ENCODE measurements at regions not wholly inside any gene's neighbourhood (a gene's known extent, or its start where the extent isn't known, plus 50 kb on each side); places are given as distances from the start of the nearest gene placed in this dataset.

DNA sequence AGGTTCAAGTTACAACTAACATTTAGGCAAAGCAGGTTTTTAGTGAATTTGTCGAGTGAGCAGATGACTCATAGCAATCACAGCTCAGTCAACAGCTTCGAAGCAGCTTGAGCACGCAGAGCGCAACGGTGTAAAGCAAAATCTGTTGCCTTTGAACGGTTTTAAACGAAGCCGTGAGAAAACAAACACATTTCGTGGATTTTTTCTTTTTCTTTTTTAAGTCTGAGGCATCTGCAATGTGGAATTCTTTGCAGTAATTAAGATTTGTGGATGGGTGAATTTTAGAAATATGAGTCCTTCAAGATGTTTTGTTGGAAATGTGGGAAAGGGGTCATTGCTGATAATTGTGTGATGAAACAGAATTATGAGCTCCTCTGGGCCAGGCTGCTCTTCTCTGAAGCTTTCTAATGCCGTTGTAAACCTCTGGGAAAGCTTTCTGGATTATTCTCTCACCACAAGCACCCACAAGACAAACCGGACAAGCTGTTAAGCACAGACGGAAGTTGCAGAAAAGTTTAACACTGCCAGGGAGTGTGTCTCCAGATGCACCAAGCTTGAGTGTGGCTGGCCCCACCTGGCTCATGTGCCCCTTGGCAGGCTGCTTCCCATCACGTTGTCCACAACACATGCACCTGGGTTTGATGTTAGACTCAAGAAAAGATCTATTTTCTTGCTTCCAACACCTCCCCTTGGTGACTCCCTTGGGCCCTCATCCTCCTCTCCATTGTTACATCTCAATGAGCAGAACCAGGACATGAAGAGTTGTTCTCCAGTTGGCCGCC is 224.7 kb downstream of the ACKR3 start:
- no peak for DNase-seq (ENCODE audit: low read depth in 2 of 3, low spot score in 1 of 3)

GRCh38 chr2:236795169-236795860 is 225.7 kb downstream of the ACKR3 start:
- DNase-seq (ENCODE audit: low read depth in 2 of 3, low spot score in 1 of 3): no peak

- no peak for DNase-seq (ENCODE audit: low read depth in 2 of 3, low spot score in 1 of 3)
Measured at GRCh38 chr2:236795861-236796219, 226.2 kb downstream of the ACKR3 start.

- no peak for DNase-seq (ENCODE audit: low read depth in 2 of 3, low spot score in 1 of 3)
Measured at GRCh38 chr2:236796236-236796635, 226.6 kb downstream of the ACKR3 start.

GRCh38 chr2:236797411-236797810 is 227.8 kb downstream of the ACKR3 start:
- no peak for DNase-seq (ENCODE audit: low read depth in 2 of 3, low spot score in 1 of 3)

GRCh38 chr2:236798491-236798890 is 228.9 kb downstream of the ACKR3 start:
- DNase-seq (ENCODE audit: low read depth in 2 of 3, low spot score in 1 of 3): no peak

DNA sequence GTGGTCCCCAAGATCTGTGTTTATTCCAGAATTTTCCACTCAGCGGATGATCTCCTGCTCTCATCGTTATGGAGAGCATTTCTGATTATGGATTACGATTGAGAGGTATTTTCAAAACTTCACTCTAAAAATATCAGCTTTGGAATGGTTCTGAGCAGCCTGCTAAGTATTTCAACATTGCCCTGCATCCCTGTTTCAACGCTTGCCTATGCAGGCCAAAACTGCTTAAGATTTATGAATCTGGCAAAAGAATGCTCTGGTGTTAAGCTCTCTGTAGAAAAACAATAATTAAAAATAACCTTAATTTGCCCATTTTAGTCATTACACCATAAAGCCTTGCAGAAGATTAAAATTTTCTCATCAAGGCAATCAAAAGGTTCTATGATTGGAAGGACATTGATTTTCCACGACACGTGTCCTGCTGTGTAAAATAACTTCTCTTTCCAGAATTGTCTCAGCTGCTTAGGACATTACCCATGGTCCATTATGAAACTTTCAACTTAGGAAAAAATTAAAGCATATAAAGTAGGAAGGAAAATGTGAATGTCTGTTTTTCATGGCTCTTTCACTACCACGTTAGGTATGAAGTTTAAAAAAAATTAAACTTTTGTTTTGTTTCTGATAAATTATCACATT is 229.9 kb downstream of the ACKR3 start:
- no peak for DNase-seq (ENCODE audit: low read depth in 2 of 3, low spot score in 1 of 3)

DNA sequence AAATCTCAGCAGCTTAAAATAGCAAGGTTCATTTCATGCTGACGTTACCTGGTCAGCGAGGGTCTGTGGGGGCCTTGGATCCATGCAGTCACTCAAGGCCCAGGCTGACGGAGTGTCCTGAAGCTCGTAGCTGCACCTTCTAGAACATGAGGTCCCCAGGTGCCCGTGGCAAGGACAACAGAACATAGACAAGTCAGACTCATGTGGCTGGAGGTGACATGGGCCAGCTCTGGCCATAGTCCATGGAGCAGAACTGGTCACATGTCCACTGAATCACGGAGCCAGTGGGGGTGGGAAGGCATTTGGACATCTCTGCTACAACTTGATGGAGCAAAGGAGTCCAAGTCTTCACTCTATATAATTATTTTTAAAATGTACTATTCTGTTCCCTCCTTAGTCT is 233.2 kb downstream of the ACKR3 start:
- no peak for DNase-seq (ENCODE audit: low read depth in 2 of 3, low spot score in 1 of 3)

DNA sequence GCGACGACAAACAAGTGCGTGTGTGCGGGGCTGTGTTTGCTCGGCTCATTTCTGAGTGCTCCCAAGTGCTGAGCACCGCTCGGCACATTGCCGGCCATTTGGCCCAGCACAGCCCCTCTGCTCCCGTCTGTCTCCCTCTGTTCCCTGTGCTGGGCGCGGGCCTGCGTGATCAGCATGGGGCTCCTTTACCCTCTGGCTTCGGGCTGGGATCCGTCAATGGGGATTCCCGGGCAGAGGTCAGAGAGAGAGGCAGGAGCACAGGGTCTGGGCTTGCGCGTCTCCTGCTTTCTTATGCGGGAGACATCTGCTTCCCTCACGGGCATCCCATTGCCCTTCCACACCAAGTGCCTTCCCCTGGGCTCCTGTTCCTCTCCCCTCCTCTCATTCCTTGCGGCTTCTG is 234.0 kb downstream of the ACKR3 start:
- DNase-seq (ENCODE audit: low read depth in 2 of 3, low spot score in 1 of 3): no peak

DNA sequence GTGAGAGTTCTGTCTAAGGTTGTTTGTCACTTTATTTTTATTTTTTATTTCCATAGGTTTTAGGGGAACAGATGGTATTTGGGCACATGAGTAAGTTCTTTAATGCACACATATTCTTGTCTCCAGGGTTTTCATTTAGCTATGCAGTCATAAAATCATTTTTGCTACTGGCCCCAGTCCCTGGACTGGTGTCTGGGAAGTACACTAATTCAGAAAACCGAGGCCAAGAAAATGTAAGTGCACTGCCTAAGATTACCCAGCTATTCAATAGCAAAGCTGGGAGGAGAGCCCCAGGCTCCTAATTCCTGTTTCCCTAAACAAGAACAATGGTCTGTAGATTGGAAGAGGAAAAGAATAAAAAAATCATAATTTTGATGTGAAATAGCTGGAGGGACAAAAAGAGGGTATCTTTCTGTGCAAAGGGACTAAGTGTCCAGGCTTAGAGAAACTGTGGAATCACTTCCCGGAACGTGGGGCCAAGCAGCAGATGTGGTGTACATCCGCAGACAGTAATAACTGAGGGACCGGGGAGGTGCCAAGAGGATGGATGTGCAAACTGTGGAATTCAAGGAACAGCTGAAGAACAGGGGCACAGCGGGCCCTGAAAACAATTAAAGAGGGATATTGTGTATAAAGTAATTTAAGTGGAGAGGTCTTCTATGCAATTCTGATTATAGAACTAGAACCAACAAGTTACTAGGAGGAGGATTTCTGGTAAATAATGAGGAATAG is 236.3 kb downstream of the ACKR3 start:
- no peak for DNase-seq (ENCODE audit: low read depth in 2 of 3, low spot score in 1 of 3)

DNA sequence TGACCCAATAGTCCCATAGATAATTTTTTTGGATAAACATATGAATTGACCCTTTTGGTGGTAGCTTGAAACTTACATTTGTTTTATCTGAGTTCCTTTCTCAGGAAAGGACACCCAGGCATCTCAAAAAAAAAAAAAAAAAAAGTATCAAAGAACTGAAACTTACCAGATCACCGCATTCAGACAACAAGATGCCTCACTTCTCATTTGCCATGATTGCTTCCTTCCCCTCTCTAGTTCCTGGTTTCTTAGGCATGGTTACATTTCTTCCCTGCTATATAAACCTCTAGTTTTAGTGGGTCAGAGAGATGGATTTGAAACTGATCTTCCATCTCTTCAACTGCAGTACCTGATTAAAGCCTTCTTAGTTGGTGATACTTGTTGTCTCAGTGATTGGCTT is 240.1 kb downstream of the ACKR3 start:
- no peak for DNase-seq (ENCODE audit: low read depth in 2 of 3, low spot score in 1 of 3)

DNA sequence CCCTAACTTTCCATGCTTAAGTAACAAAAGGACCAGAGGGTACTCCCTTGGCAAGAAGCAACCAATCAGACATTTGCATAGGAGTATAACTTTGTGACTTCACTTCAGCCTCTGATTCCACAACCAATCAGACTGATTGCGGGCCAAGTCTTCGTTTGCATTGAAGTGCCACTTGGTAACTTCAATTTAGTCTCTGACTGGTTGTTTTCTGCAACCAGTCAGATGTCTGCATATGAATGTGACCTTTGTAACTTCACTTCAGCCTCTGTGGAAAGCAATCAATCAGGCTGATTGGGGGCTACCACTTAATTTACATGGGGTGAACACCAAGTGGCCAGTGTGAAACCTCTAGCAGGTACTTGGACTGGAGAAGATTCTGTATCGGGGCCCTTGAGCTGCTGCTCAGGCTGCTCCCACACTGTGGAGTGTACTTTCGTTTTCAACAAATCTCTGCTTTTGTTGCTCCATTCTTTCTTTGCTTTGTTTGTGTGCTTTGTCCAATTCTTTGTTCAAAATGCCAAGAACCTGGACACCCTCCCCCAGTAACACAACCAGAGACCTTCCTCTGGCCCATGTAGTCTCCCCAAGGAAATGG is 241.5 kb downstream of the ACKR3 start:
- DNase-seq (ENCODE audit: low read depth in 2 of 3, low spot score in 1 of 3): no peak

DNA sequence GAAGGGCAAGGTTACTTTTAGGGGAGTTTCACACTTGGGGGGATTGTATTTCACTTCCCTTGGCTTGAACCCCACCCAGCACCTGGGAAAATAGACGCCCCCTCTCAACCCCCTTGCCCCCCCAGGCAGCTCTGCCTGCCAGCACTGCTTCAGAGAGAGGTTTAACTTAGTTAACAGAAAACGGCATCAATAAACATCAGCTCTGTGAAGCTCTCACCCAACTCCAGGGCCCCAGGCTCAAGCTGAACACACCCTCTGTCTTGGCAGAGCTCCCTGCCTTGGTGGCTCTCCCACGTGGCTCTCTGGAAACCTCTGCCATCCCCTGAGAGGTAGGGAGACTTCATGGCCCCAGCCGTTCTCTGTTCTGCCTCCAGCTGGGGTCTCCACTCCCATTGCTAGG is 244.1 kb downstream of the ACKR3 start:
- no peak for DNase-seq (ENCODE audit: low read depth in 2 of 3, low spot score in 1 of 3)

DNA sequence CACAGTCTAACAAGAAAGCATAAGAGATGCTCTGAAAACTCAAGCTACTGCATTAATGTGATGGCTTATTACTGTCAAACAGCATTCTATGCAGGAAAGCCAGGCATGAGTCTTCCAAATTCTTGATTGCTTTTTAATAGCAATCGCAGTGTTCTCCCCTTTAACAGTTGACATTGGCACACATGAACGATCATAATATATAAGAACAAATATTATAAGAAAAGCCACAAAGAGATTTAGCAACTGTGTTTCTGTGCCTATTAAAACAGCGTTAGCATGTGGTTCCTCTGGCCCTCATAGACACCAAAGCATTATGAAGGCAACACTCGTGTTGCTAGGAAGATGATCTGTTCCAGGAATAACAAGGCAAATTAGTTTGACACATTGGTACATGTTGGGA is 245.0 kb downstream of the ACKR3 start:
- no peak for DNase-seq (ENCODE audit: low read depth in 2 of 3, low spot score in 1 of 3)

- no peak for DNase-seq (ENCODE audit: low read depth in 2 of 3, low spot score in 1 of 3)
Measured at GRCh38 chr2:236815746-236816145, 246.1 kb downstream of the ACKR3 start.

GRCh38 chr2:236816197-236817170 is 246.9 kb downstream of the ACKR3 start:
- no peak for DNase-seq (ENCODE audit: low read depth in 2 of 3, low spot score in 1 of 3)

- DNase-seq (ENCODE audit: low read depth in 2 of 3, low spot score in 1 of 3): no peak
Measured at GRCh38 chr2:236818281-236819045, 248.8 kb downstream of the ACKR3 start.

DNA sequence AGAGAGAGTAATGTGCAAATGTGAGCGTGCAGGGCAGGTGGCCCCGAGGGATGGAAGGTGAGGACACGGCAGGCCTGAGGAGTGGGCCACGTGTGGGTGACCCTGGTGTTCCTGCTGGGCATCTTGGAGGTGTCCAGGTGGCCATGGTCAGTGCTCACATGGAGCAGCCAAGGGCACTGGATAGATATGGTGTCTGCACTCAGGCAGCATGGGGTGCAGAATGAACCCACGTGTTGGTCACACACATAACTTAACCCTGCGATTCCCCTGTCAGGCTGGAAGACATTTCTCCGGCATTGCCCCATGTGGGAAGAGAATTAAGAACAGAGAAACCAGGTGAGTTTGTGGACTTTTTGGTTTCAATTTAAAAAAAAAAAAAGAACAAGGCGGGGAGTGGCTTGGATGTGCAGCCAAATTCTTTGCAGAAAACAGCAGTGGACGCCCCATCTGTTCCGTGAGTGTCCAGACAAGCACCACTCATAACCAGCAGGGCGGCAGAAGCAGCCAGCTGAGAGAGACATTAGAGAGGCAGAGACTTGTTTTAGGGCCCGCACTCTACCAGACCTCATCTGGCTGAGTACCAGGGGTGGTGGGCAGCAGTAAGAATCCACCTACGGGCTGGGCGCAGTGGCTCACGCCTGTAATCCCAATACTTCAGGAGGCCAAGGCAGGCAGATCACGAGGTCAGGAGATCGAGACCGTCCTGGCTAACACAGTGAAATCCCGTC is 249.8 kb downstream of the ACKR3 start:
- no peak for DNase-seq (ENCODE audit: low read depth in 2 of 3, low spot score in 1 of 3)

All from stimulated activated CD4-positive, alpha-beta T cell treated with anti-CD3 and anti-CD28 coated beads, Interleukin-12 subunit alpha, Interleukin-12 subunit beta, amount 100 ng/mL, for 48 hours (primary cell).